ENCODE measurements at regions not wholly inside any gene's neighbourhood (a gene's known extent, or its start where the extent isn't known, plus 50 kb on each side); places are given as distances from the start of the nearest gene placed in this dataset.

GRCh38 chr1:98374098-98374497, 287.4 kb upstream of the SNX7 start:
- no peak for FAIRE-seq

DNA sequence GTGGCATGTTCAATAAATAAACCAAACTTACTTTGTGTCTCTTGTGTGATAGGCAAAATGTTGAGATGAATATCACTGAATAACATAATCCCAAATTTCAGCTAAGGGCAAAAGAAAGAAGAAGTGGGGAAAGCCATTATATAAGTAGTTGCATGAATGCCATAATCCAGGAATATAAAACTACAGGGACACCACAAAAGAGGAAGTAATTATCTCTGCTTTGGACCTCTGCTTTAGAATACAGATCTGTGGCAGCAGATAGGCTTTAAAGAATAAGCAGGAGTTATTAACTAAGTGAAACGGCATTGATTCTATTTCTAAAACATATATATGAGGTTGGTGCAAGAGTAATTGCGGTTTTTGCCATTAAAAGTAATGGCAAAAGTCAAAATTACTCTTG, 288.5 kb upstream of the SNX7 start:
- FAIRE-seq, result no peak

- no peak for FAIRE-seq
Observed at GRCh38 chr1:98371764-98372163, 289.8 kb upstream of the SNX7 start.

DNA sequence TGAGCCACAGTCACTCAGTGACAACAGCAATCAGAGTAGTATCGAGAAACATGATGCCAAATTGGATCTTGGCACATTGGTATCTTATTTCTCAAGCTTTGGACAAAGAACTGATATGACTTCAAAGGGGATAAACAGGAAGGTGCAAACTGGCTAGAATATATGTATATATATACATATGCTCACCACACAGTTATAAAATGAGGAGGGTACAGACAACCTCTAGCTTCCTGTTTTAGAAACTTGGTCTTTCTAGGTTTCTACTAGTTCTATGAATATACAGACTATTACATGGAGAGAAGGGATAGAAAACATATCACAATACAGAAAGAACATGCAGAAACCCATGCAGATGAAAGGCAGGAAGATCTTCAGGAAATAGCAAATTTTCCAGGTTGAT, 292.1 kb upstream of the SNX7 start:
- FAIRE-seq, result no peak

- FAIRE-seq, result no peak
Observed at GRCh38 chr1:98368995-98369394, 292.5 kb upstream of the SNX7 start.

DNA sequence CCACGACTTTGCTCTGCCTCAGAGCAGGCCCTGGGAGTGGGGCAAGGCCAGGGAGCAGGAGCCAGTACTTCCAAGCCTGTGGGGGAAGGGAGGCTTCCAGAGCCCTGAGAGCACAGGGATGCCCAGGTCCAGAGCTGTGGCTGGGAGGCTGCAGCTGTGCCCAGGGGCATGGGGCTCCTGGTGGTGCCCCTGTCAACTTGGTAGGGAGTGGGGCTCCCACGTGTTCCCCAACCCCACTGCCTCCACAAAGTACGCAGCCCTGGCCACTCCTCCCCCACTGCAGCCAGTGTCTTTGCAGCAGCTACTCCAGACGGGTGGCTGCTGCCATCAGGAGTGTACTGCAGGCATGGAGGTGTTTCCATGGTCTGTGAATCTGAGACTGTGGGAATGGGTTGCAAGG, 294.1 kb upstream of the SNX7 start:
- no peak for FAIRE-seq

DNA sequence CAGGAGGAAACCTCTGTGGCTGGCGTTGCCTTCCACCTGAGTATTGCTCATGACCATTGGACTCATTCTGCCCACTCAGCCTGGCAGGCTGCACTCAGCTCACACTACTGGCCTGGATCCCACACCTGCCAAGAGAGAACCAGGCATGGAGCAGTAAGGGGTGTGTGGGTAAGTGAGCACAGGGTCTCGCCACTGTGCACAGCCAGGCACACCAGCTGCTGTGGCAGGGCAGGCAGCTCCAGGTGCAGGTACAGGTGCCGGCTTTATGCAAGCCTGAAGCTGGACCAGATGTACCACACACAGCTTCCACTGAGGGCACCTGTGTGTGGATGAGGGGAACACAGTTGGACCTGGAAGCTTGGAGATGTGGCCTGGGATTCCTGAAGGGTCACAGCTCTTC, 295.2 kb upstream of the SNX7 start:
- no peak for FAIRE-seq

DNA sequence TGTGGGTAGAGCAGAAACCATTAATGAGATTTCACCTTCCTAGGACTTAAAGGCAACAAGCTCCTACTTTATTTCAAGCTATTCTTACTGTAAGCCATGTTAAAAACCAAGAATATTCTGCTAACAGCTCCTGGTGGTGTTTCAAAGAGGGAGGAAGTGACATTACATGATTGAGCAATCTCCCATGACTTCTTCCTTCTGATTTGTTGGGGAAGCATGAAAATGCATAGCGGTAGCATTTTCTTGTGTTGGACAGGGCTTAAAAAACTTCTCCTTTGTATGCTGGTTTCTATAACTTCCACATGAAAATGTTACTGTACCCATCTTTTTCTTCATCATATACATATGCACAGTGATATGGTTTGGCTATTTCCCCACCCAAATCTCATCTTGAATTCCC, 297.0 kb upstream of the SNX7 start:
- no peak for FAIRE-seq

GRCh38 chr1:98360864-98361263, 300.7 kb upstream of the SNX7 start:
- FAIRE-seq, result no peak

- no peak for FAIRE-seq
Observed at GRCh38 chr1:98355656-98356383, 305.7 kb upstream of the SNX7 start.

- FAIRE-seq, result no peak
Observed at GRCh38 chr1:98352378-98352777, 309.1 kb upstream of the SNX7 start.

- FAIRE-seq, result no peak
Observed at GRCh38 chr1:98351561-98351960, 310.0 kb upstream of the SNX7 start.

DNA sequence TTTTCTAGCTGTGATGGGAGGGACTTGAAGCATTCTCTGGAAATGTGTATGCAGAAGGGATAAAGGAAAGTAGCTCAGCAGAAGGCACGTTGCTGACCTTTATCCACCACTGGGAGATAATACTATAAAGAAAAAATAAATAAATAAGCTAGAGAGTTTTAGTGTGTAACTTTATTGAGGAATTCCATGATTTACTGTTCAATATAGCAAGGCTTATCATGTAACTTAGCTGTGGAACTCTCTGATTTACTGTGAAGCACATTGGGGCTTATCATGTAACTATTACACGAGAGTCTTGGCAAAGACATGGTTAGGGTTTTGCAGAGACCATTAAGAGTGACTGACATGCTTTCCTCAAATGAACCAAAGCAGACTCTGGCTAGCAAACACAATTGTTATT, 316.1 kb upstream of the SNX7 start:
- no peak for FAIRE-seq

DNA sequence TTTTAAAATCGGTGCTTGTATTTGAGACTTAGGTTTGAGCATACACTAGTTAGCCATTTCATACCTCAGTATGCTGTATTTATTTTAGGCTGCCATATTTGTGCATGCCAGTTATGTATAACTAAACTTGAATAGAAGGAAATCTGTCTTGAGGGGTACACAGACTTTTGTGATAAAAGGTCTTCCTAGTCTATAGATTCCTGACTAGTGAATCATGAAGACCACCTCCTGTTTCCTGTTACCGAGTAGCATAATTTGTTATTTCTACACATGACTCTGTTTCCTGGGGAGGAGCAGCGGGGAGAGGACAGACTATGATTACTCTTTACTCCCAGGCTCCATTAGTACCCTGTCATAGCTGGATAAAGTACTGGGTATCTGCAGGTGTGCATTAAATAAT, 316.8 kb upstream of the SNX7 start:
- no peak for FAIRE-seq

DNA sequence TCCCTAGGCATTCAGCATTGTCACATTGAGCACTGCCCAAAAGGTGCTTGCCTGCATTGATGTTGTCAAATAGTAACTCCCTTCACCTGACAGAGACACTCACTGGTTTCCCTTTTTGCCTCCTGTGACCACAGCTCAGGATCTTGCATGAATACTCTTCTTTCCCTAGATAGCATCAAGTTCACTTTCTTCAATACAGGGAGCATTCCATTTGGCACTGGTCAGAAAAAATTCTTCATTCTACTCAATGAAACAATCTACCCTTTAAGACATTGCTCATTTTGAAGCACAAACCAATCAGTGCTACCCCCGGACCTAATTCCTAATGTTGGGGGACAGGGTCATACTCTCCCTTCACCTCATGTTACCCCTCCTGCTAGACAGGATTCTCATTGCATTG, 319.0 kb upstream of the SNX7 start:
- FAIRE-seq, result no peak

DNA sequence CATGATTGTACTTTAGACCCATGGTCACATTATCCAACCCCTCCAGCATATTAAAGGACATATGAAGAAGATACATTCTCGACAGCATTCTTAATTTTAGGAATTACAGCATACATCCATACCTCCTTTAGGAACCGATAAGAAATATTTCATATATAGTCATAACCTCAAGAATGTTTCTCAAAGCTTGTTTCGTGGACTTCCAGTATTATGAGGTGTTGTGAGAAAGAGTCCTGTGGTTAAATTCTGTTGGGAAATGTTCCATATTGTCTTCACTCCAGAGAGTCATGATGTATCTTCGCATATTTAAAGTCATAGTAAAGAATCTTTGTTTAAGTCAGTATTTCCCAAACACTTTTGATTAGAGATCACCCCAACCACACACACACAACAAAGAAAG, 321.0 kb upstream of the SNX7 start:
- no peak for FAIRE-seq

GRCh38 chr1:98336472-98337083, 324.9 kb upstream of the SNX7 start:
- FAIRE-seq, result no peak

DNA sequence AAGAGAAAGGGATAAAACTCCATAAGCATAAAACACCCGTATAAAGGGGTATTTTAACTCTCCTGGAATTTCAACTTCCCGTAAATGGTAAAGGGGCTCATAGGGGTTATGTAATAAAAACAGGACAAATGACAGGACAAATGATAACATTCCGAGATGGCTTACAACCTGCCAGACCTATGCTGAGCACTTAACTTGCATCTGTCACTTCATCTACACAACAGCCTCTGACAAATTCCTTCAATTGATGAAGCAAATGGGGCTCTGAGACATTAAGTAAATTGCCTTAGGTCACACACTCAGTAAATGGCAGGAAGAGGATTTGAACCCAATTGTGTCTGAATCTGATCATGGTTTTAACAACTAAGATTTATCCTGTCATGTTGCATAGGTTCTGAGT, 327.6 kb upstream of the SNX7 start:
- no peak for FAIRE-seq

- no peak for FAIRE-seq
Observed at GRCh38 chr1:98333406-98333805, 328.1 kb upstream of the SNX7 start.

DNA sequence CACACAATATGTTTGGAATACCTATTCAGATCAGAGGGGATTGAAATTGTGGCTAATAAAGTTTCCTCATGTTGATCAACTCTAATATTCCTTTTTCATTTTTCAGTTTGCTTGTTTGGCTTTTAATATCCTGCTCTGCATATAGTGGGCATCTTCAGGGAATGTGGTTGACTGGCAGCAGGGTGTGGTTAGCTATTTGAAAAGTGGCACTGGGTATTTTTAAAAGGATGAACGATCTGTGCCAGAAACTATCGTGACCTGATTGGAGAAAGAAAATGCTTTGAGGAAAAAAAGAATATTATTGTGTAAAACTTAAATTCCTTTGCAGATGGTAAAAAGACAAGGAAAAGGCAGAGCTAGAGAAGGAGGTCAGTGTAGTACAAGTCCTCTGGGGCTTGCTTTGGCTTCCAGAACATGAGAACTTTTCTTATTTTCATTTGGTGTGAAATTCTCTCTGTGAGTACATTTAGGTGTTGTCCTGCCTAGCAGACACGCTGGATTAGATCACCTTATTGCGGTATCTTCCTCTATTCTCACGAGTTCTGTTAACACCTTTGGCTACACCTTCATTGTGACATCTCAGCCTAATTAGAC, 329.7 kb upstream of the SNX7 start:
- FAIRE-seq, result no peak

GRCh38 chr1:98331243-98331642, 330.3 kb upstream of the SNX7 start:
- FAIRE-seq, result no peak

DNA sequence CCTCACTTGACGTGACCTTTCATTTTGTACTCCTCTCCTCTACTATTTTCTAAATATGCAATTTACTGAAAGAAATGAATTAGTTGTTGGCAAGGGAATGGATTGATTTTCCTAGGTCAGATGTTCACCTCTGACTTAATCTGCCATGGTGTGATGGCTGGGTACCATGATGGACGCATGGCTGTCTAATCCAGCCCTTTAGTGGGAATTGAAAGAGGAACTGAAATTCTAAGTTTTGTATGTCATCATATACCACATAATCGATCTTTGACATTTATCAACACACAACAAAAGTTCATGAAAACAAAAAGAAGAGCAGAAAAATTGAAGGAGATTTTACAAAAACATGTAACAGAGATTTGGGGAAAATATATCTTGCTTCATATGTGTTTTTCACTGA, 331.3 kb upstream of the SNX7 start:
- FAIRE-seq, result no peak

- no peak for FAIRE-seq
Observed at GRCh38 chr1:98328855-98329254, 332.7 kb upstream of the SNX7 start.

DNA sequence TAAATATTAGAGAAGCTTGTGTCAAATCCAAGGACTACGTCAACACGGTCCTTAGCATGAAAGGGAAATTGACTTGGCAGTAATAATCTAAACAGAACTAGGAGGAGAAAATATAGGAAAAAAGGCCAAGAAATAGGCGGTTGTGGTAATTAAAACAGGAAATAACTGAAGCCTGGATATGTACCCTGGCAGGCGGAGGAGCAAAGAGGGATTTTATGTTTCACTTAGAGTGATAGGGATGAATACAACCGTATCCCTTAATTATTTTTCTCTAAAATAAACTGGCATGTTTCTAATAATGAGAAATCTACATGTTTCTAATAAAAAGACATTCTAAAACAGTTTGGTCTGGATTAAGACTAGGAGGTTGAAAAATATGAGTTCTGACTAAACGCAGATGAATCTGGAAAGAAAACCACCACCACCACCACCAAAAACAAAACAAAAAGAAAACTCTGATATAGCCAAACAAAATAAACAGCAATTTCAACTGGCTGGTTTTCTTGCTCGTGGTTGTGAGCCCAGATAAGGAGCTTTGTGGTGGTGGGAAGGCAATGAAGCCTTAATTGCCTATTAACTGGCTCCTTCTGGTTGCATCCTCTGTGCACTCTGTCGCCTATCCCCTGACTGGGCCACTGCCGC, 334.2 kb upstream of the SNX7 start:
- FAIRE-seq, result no peak

Data from islet of Langerhans (tissue), 1 donor.